CD14-positive monocyte (primary cell): ENCODE measurements at regions not wholly inside any gene's neighbourhood (a gene's known extent, or its start where the extent isn't known, plus 50 kb on each side); places are given as distances from the start of the nearest gene placed in this dataset.

Source experiments
- DNase-seq, 3 donors: peaks; one replicate each; pipeline ENCODE4 v3.0.0-alpha.2; 2011 to 2022
- H2AFZ ChIP-seq: 2 replicates; pipeline ENCODE4 v1.6.0; 2012; ENCODE audit warnings: mild to moderate bottlenecking, low read depth, low read length, inconsistent platforms; ENCODE audit not compliant: insufficient read depth, poor library complexity, severe bottlenecking
- H3K27ac ChIP-seq, 2 donors: 1 replicate in 1 of 2; 2 replicates in 1 of 2; pipeline ENCODE4 v1.5.1; 2012 to 2013; ENCODE audit warnings: low read length in 2 of 2, control low read depth in 1 of 2, inconsistent platforms in 1 of 2, low read depth in 1 of 2, mild to moderate bottlenecking in 1 of 2
- H3K27me3 ChIP-seq, 2 donors: one replicate each; pipeline versions ENCODE4 v1.6.0 to v1.6.1; 2011 to 2013; ENCODE audit warnings: low read length in 2 of 2; ENCODE audit not compliant: control insufficient read depth in 2 of 2, insufficient read depth in 2 of 2
- H3K36me3 ChIP-seq, 2 donors: replicated peaks in 1 of 2; 1 replicate in 1 of 2; 2 replicates in 1 of 2; pipeline versions ENCODE4 v1.5.1 to v1.6.1; 2012 to 2013; ENCODE audit warnings: low read length in 2 of 2, control low read depth in 1 of 2, inconsistent platforms in 1 of 2, mild to moderate bottlenecking in 1 of 2; ENCODE audit not compliant: insufficient read depth in 2 of 2, control insufficient read depth in 1 of 2
- H3K4me1 ChIP-seq, 2 donors: 1 replicate in 1 of 2; 2 replicates in 1 of 2; pipeline versions ENCODE4 v1.5.1 to v1.6.1; 2012 to 2013; ENCODE audit warnings: low read length in 2 of 2, control low read depth in 1 of 2, inconsistent platforms in 1 of 2, mild to moderate bottlenecking in 1 of 2, moderate library complexity in 1 of 2; ENCODE audit not compliant: insufficient read depth in 2 of 2, control insufficient read depth in 1 of 2
- H3K4me2 ChIP-seq: replicated peaks from 2 replicates; pipeline ENCODE3; 2012; ENCODE audit warnings: low read length, moderate library complexity, mild to moderate bottlenecking; ENCODE audit not compliant: poor library complexity, severe bottlenecking; ENCODE audit errors: extremely low read depth
- H3K4me3 ChIP-seq, 3 experiments: fragments of 200-600 bp in 1 of 3; sonication (generic) in 1 of 3; replicated peaks in 1 of 3; 1 replicate in 2 of 3; 2 replicates in 1 of 3; pipeline ENCODE4 v1.5.1; 2011 to 2013; ENCODE audit warnings: low read length in 3 of 3, mild to moderate bottlenecking in 3 of 3, control low read depth in 2 of 3, low read depth in 2 of 3, inconsistent platforms in 1 of 3, moderate library complexity in 1 of 3
- H3K79me2 ChIP-seq: 2 replicates; pipeline ENCODE4 v1.6.0; 2012; ENCODE audit warnings: mild to moderate bottlenecking, control low read depth, inconsistent platforms, low read length, moderate library complexity; ENCODE audit not compliant: insufficient read depth
- H3K9ac ChIP-seq: 2 replicates; pipeline ENCODE4 v1.6.0; 2017; ENCODE audit warnings: low read length, mild to moderate bottlenecking; ENCODE audit not compliant: insufficient read depth, poor library complexity, severe bottlenecking
- H3K9me3 ChIP-seq, 2 donors: replicated peaks in 1 of 2; 1 replicate in 1 of 2; 2 replicates in 1 of 2; pipeline versions ENCODE4 v1.5.1 to v1.6.1; 2012 to 2013; ENCODE audit warnings: low read length in 2 of 2, control low read depth in 1 of 2; ENCODE audit not compliant: control insufficient read depth in 1 of 2, insufficient read depth in 1 of 2
- H4K20me1 ChIP-seq: 2 replicates; pipeline ENCODE4 v1.6.0; 2012; ENCODE audit warnings: mild to moderate bottlenecking, low read length, control low read depth, moderate library complexity; ENCODE audit not compliant: insufficient read depth
- H3K27ac Mint-ChIP-seq, 7 donors: one replicate each; pipeline ENCODE4 v1.8.0; 2020; ENCODE audit warnings: mild to moderate bottlenecking in 7 of 7, mixed read lengths in 7 of 7, moderate library complexity in 6 of 7, inconsistent platforms in 2 of 7
- H3K27me3 Mint-ChIP-seq, 3 donors: one replicate each; pipeline ENCODE4 v1.8.0; 2021 to 2022; ENCODE audit warnings: low read depth in 3 of 3, mild to moderate bottlenecking in 3 of 3, mixed read lengths in 3 of 3, moderate library complexity in 3 of 3, inconsistent platforms in 1 of 3
- H3K36me3 Mint-ChIP-seq, 2 donors: one replicate each; pipeline ENCODE4 v1.8.0; 2020; ENCODE audit warnings: mixed read lengths in 2 of 2, inconsistent platforms in 1 of 2, mild to moderate bottlenecking in 1 of 2
- H3K4me1 Mint-ChIP-seq: one replicate; pipeline ENCODE4 v1.8.0; 2020; ENCODE audit warnings: mild to moderate bottlenecking, mixed read lengths
- H3K4me3 Mint-ChIP-seq, 2 donors: one replicate each; pipeline ENCODE4 v1.8.0; 2020; ENCODE audit warnings: mild to moderate bottlenecking in 2 of 2, mixed read lengths in 2 of 2, moderate library complexity in 1 of 2
- H3K9me3 Mint-ChIP-seq, 7 donors: one replicate each; pipeline ENCODE4 v1.8.0; 2020 to 2022; ENCODE audit warnings: mixed read lengths in 7 of 7, mild to moderate bottlenecking in 6 of 7, moderate library complexity in 6 of 7, inconsistent platforms in 2 of 7
- CTCF ChIP-seq: fragments of 200-600 bp; IDR thresholded peaks from one replicate; pipeline ENCODE4 v1.8.0; 2022; ENCODE audit warnings: antibody characterized with exemption, mild to moderate bottlenecking
- intact Hi-C, 2 donors: fragments of 100-400 bp; cut with micrococcal nuclease; formaldehyde crosslinking; loops; one replicate each; pipeline versions ENCODE4 v1.15.0 to v1.15.1; 2023

- Mint-ChIP-seq H3K27ac (no peak overlapping the region), H3K9me3 (no peaks in the 10 kb centered on the region), H3K36me3 (no peaks in the 10 kb centered on the region), H3K4me3 (no peak overlapping the region), H3K4me1 (peaks cover 2% of the 10 kb centered on the region), H3K27me3 (no peaks in the 10 kb centered on the region)
- Histone ChIP-seq H3K4me3 (no peak overlapping the region), H3K4me2 (no peak overlapping the region), H3K79me2 (no peaks in the 10 kb centered on the region), H2AFZ (no peak overlapping the region), H3K27ac (no peak overlapping the region), H3K4me1 (no peaks in the 10 kb centered on the region), H3K27me3 (no peaks in the 10 kb centered on the region), H3K36me3 (no peaks in the 10 kb centered on the region), H4K20me1 (no peaks in the 10 kb centered on the region), H3K9me3 (no peaks in the 10 kb centered on the region), H3K9ac (no peak overlapping the region)
- intact Hi-C loops: no loop called here
- no peak for TF ChIP-seq CTCF
- peak in 1 of 3 donors; percentile 31 for DNase-seq
Observed at GRCh38 chrY:20998016-20998415, 242.1 kb downstream of the RPS4Y2 start.

GRCh38 chrY:20998483-20998882 is 242.6 kb downstream of the RPS4Y2 start:
- H3K27ac ChIP-seq: no peak overlapping the region
- Mint-ChIP-seq H3K27ac (no peak overlapping the region), H3K36me3 (no peaks in the 10 kb centered on the region), H3K9me3 (no peaks in the 10 kb centered on the region), H3K4me3 (no peak overlapping the region), H3K4me1 (peaks cover 2% of the 10 kb centered on the region), H3K27me3 (no peaks in the 10 kb centered on the region)
- H3K27me3 ChIP-seq: no peaks in the 10 kb centered on the region
- intact Hi-C loops: no loop called here
- no peak overlapping the region for H2AFZ ChIP-seq
- H4K20me1 ChIP-seq: no peaks in the 10 kb centered on the region
- no peaks in the 10 kb centered on the region for H3K79me2 ChIP-seq
- H3K4me3 ChIP-seq: no peak overlapping the region
- no peaks in the 10 kb centered on the region for H3K36me3 ChIP-seq
- H3K4me1 ChIP-seq: no peaks in the 10 kb centered on the region
- H3K9ac ChIP-seq: no peak overlapping the region
- no peak for DNase-seq
- no peaks in the 10 kb centered on the region for H3K9me3 ChIP-seq
- no peak overlapping the region for H3K4me2 ChIP-seq
- no peak for TF ChIP-seq CTCF
